H1 (cell line): ENCODE measurements at regions not wholly inside any gene's neighbourhood (a gene's known extent, or its start where the extent isn't known, plus 50 kb on each side); places are given as distances from the start of the nearest gene placed in this dataset.

Experiments
- CHD2 ChIP-seq: IDR thresholded peaks from 2 replicates; pipeline ENCODE4 v1.6.1; 2012; ENCODE audit warnings: low read length, improper control_type of control experiment
- HDAC2 ChIP-seq, 2 experiments: fragments of 300-600 bp in 1 of 2; sonication (generic) in 1 of 2; IDR thresholded peaks; 2 replicates each; pipeline ENCODE4 v1.6.1; 2011 to 2012; ENCODE audit warnings: low read depth in 2 of 2, low read length in 2 of 2, mild to moderate bottlenecking in 2 of 2, moderate library complexity in 2 of 2, borderline replicate concordance in 1 of 2, inconsistent platforms in 1 of 2
- KDM1A ChIP-seq: fragments of 200-600, 300-600 bp; sonication (generic); IDR thresholded peaks from 2 replicates; pipeline ENCODE4 v1.7.1; 2016; ENCODE audit warnings: mild to moderate bottlenecking, low read length, borderline replicate concordance
- RAD21 ChIP-seq, 2 experiments: IDR thresholded peaks in 1 of 2; conservative IDR thresholded peaks in 1 of 2; 2 replicates each; pipeline ENCODE4 v1.6.1; 2011; ENCODE audit warnings: low read depth in 2 of 2, low read length in 2 of 2, improper control_type of control experiment in 1 of 2, inconsistent platforms in 1 of 2, mild to moderate bottlenecking in 1 of 2, moderate library complexity in 1 of 2
- SUZ12 ChIP-seq: fragments of 200-600 bp; sonication (generic); IDR thresholded peaks from 2 replicates; pipeline ENCODE4 v1.6.1; 2012; ENCODE audit warnings: mild to moderate bottlenecking, inconsistent platforms, low read length, moderate library complexity, mixed read lengths
- TF ChIP-seq, protein P1 (sequence below), 3 experiments: IDR thresholded peaks; 1 replicate in 2 of 3; 2 replicates in 1 of 3; pipeline versions ENCODE4 v1.5.1 to v1.6.1; 2011; ENCODE audit warnings: low read length in 3 of 3, mild to moderate bottlenecking in 3 of 3, inconsistent platforms in 2 of 3, low read depth in 1 of 3, moderate library complexity in 1 of 3; ENCODE audit not compliant: insufficient read depth in 1 of 3; ENCODE audit errors: control extremely low read depth in 1 of 3

DNA sequence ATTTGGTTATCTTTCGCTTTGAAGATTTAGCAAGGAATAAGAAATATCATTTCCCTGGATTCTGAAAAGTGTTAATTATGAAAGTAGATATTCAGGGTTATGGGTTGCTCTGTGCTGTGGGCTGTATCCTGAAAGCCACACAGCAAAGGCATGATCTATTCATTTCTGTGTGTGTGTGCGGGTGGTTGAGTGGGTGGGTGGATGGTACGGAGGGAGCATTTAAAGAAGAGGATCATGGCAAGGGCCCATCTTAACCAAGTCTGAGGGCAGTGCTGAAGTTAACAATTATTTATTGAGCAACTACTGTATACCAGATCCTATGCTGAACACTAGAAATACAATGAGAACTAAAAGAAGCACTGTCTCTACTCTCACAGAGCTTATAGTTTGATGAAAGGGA is 178.2 kb upstream of the ZEB2 start (continued):
- no peak for TF ChIP-seq CHD2
- TF ChIP-seq, protein P1, sequence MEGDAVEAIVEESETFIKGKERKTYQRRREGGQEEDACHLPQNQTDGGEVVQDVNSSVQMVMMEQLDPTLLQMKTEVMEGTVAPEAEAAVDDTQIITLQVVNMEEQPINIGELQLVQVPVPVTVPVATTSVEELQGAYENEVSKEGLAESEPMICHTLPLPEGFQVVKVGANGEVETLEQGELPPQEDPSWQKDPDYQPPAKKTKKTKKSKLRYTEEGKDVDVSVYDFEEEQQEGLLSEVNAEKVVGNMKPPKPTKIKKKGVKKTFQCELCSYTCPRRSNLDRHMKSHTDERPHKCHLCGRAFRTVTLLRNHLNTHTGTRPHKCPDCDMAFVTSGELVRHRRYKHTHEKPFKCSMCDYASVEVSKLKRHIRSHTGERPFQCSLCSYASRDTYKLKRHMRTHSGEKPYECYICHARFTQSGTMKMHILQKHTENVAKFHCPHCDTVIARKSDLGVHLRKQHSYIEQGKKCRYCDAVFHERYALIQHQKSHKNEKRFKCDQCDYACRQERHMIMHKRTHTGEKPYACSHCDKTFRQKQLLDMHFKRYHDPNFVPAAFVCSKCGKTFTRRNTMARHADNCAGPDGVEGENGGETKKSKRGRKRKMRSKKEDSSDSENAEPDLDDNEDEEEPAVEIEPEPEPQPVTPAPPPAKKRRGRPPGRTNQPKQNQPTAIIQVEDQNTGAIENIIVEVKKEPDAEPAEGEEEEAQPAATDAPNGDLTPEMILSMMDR (IDR thresholded peaks at IDR 0.05; ENCODE audit: control extremely low read depth in 1 of 3, insufficient read depth in 1 of 3, low read depth in 1 of 3, low read length in 3 of 3): no peak
- TF ChIP-seq SUZ12: no peak
- TF ChIP-seq HDAC2 (IDR thresholded peaks at IDR 0.05; ENCODE audit: borderline replicate concordance in 1 of 2, low read depth in 2 of 2, low read length in 2 of 2): no peak
- TF ChIP-seq KDM1A: no peak
- TF ChIP-seq RAD21 (IDR thresholded peaks at IDR 0.05 in 1 of 2, conservative IDR thresholded peaks at IDR 0.05 in 1 of 2; ENCODE audit: low read depth in 2 of 2, low read length in 2 of 2): no peak
